HG02759 (cell line): ENCODE measurements at regions not wholly inside any gene's neighbourhood (a gene's known extent, or its start where the extent isn't known, plus 50 kb on each side); places are given as distances from the start of the nearest gene placed in this dataset.
"Not testable (repeated sequence)": the region's sequence is repeated elsewhere in the genome, so short reads cannot be mapped to it uniquely, and the experiment has no call there.

Experiments
- ATAC-seq: cut with Tn5 transposase; IDR thresholded peaks from one replicate; pipeline ENCODE4 v1.9.1; 2021; ENCODE audit warnings: mild to moderate bottlenecking, moderate library complexity; ENCODE audit not compliant: unreplicated experiment

DNA sequence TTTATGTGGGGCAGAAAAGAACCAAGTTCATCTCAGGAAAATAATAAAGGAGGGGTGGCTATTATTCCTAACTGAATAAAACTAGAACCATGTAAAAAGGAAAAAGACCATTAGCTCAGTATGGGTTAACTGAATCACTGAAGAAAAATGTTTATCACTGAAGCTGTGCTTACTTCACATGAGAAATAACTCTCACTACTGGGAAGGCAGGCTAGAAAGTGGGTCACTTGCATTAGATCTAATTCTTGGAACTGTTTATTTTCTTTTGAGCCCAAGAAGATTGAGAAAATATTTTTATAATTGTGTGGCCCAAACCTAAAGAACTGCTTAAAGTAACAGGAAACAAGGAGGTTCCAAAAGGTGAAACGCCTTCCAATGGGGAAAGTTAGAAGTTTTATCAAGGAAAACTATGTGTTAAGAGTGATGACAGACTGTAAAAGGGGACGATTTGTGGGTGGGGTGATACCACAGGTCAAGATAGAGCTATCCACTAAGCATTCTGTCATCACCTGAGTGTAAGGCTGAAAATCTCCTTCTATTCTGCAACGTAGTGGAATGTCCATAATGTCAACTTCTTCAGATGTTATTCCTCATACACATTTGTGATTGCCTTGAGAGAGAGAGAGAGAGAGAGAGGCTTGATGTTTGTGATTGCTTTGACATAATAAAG is 1083.5 kb downstream of the PCDH7 start:
- no peak for ATAC-seq

DNA sequence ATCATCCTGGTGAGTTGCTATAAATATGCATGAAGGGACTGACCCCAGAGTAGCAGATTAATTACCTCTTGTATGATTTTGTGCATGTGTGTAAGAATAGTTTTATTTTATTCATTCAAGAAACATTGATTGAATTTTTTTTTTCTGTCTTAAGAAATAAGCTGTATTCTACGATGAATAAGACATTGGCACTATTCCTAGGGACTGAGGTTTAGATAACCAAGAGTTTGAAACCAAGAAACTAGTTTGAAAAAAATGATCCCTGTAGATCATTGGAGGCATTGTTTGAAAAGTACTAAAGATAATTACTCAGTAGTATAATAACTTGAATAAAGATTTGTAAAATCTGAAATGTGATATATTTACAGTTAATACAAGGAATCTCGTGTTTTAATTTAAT is 1086.9 kb downstream of the PCDH7 start:
- ATAC-seq = no peak

- no peak for ATAC-seq
Measured at GRCh38 chr4:31844350-31844749, 1124.2 kb downstream of the PCDH7 start.

GRCh38 chr4:31851946-31852345 is 1131.8 kb downstream of the PCDH7 start:
- ATAC-seq = no peak

DNA sequence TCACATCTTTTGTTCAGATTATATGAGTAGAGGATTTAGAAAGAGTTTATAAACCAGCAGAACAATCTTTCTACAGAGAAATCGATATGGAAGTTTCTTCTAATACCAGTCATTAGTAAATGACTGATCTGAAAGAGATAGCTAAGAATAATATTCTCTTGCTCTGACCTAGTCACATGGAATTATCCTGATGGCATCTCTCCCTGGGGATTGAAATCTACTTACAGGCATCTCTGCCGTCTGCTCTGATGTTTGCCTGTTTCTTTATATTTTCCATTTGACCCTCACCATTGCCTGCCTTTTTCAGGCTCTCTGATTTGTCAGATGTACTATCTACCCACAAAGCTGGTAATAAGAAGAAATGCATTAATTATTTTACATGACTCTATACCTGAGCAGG is 1157.3 kb downstream of the PCDH7 start:
- no peak for ATAC-seq

- ATAC-seq = not testable (repeated sequence)
Measured at GRCh38 chr4:31880837-31881236, 1160.7 kb downstream of the PCDH7 start.

- ATAC-seq = no peak
Measured at GRCh38 chr4:31896349-31896748, 1176.2 kb downstream of the PCDH7 start.

GRCh38 chr4:31905363-31905762 is 1185.2 kb downstream of the PCDH7 start:
- ATAC-seq = no peak

DNA sequence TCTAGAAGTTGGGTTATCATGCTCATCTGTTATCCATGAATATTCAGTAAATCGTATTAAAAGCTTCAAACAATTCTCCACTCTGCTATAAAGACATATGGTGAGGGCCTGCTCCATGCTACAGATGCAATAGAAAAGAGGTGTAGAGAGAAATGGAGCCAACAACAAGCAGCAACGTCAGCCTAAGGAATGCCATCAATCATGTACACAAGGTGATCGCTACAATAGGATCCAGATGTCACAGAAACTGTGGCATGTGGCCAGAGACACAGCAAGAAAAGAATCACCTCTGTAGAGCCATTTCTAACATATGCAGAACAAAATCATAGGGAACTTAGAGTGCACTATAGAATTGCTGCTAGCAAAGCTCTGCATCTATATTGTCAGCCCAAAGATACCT is 1188.1 kb downstream of the PCDH7 start:
- ATAC-seq = no peak

DNA sequence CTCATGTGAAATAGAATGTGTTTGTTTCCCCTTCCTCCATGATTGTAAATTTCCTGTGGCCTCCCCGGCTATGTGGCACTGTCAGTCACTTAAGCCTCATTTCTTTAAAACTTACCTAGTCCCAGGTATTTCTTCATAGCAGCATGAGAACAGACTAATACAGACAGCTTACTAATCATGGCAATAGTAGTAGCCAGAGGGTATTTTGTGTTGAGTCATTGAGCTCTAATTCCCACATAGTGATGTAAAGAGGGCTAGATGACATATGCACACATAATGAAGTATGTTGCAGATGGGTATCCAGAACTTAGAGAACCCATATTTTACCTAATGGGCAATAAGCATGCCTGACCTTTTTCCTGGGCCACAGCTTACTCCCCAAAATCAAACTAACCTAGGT is 1197.2 kb downstream of the PCDH7 start:
- ATAC-seq = no peak

DNA sequence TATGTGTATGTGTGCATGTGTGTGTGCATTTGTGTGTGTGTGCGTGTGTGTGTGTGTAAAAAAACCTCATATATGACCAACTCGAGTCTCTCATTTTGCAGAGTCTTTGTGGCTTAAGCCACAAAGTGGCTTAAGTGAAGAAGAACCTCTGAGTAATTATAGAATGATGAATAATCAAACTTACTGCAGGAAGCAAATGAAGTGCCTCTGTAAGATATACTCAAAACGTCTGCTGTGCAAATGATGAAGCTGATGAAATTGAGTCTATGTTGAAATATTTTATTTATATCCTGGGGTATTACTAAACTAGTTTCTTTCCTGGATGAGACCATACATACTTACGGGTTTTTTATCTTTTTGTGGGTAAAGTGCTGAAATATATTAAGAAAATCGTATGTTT is 1198.7 kb downstream of the PCDH7 start:
- ATAC-seq = no peak

- ATAC-seq = no peak
Measured at GRCh38 chr4:31923634-31924033, 1203.5 kb downstream of the PCDH7 start.

GRCh38 chr4:31929676-31930345 is 1209.6 kb downstream of the PCDH7 start:
- ATAC-seq = no peak

GRCh38 chr4:31946456-31946855 is 1226.3 kb downstream of the PCDH7 start:
- no peak for ATAC-seq

DNA sequence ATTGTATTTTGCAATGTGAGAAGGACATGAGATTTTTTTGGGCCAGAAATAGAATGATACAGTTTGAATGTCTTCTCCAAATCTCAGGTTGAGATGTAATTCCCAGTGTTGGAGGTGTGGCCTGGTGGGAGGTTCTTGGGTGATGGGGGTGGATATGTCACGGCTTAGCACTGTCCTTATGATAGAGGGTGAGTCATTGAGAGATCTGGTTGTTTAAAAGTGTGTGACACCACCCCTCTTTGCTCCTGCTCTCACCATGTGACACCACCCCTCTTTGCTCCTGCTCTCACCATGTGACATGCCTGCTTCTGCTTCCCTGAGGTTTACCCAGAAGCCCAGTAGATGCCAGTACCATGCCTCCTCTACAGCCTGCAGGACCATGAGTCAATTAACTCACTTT is 1226.9 kb downstream of the PCDH7 start:
- ATAC-seq = no peak

DNA sequence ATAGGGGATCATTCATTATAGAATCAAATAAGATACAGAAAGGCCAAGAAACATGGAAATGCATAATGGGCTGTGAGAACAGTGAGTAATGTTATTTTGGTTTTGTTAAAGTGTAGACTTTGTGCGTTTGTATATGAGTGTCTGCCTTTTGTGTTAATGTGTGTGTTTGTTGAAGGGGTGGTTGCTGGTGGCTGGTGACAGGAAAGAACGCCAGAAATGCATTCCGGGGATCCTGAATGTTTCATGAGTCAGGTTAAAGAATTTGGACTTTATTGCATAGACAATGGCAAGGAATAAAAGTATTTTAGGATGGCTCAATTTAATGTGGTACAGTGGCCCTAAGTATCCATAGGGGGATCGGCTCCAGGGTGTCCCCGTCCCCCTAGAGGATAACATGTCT is 1228.9 kb downstream of the PCDH7 start:
- no peak for ATAC-seq

DNA sequence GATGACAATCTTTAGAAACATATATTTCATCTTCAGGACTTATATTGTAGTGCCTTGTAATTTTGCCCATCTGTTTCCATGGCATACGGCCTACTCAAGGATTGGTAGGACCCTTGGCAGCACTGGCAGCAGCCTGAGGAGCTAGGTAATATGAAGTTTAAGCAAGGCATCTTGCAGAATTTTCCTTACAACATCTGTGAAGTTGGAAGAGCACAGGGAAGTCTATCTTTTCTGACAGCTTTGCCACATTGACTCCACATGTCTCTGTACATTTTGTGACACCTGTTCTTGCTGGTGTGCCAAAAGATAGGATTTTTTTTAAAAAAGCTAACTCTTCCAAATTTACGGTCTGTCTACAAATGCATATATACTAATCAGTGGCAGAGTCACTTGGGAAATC is 1235.2 kb downstream of the PCDH7 start:
- no peak for ATAC-seq

GRCh38 chr4:31959972-31960371 is 1239.8 kb downstream of the PCDH7 start:
- ATAC-seq = no peak

DNA sequence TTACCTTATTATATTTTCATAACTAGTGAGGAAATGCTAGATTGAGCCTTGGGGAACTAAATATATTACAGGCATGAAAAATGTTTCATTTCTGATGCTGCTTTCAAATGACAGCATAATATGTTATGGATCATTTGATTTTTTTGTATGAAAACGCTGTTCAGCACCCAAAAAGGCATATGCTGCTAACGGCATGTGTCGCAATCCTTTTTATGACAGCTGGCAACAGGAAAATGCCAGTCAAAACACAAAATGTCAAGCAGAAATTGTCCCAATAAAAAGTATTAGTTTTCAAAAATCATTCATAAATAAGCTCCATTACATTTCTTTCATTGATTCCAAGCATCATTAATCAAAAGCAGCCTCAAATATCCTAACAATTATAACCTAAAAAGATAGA is 1244.5 kb downstream of the PCDH7 start:
- no peak for ATAC-seq

GRCh38 chr4:31968842-31969241 is 1248.7 kb downstream of the PCDH7 start:
- ATAC-seq = no peak

- no peak for ATAC-seq
Measured at GRCh38 chr4:31974490-31975002, 1254.4 kb downstream of the PCDH7 start.

GRCh38 chr4:31979988-31980387 is 1259.8 kb downstream of the PCDH7 start:
- no peak for ATAC-seq

GRCh38 chr4:31983246-31983645 is 1263.1 kb downstream of the PCDH7 start:
- no peak for ATAC-seq
